HUES48 (cell line): ENCODE measurements at regions not wholly inside any gene's neighbourhood (a gene's known extent, or its start where the extent isn't known, plus 50 kb on each side); places are given as distances from the start of the nearest gene placed in this dataset.

Experiments
- H3K27ac ChIP-seq: one replicate; pipeline ENCODE4 v1.7.0; 2013; ENCODE audit warnings: low read depth, low read length, inconsistent platforms
- H3K27me3 ChIP-seq: 2 replicates; pipeline ENCODE4 v1.6.1; 2013; ENCODE audit warnings: mild to moderate bottlenecking, low read length; ENCODE audit not compliant: control insufficient read depth, insufficient read depth
- H3K36me3 ChIP-seq: 2 replicates; pipeline ENCODE4 v1.6.1; 2013; ENCODE audit warnings: low read length; ENCODE audit not compliant: control insufficient read depth, insufficient read depth
- H3K4me1 ChIP-seq: 2 replicates; pipeline ENCODE4 v1.6.1; 2013; ENCODE audit warnings: mild to moderate bottlenecking, low read length; ENCODE audit not compliant: control insufficient read depth, insufficient read depth
- H3K4me3 ChIP-seq: 2 replicates; pipeline ENCODE4 v1.5.1; 2013; ENCODE audit warnings: mild to moderate bottlenecking, low read depth, low read length
- H3K9ac ChIP-seq: 2 replicates; pipeline ENCODE4 v1.6.1; 2013; ENCODE audit warnings: mild to moderate bottlenecking, low read depth, low read length, moderate library complexity
- H3K9me3 ChIP-seq: 2 replicates; pipeline ENCODE4 v1.6.1; 2013; ENCODE audit warnings: low read length; ENCODE audit not compliant: control insufficient read depth, insufficient read depth

GRCh38 chr6:27088068-27088467, 159.4 kb upstream of the PRSS16 start:
- H3K27ac ChIP-seq: no peak overlapping the region
- H3K9me3 ChIP-seq: no peaks in the 10 kb centered on the region
- H3K36me3 ChIP-seq: no peaks in the 10 kb centered on the region
- no peaks in the 10 kb centered on the region for H3K4me1 ChIP-seq
- H3K9ac ChIP-seq: no peak overlapping the region
- H3K27me3 ChIP-seq: no peaks in the 10 kb centered on the region; the same call in 1 of the 2 replicates
- H3K4me3 ChIP-seq: no peak overlapping the region

- no peak overlapping the region for H3K27ac ChIP-seq
- no peaks in the 10 kb centered on the region for H3K4me1 ChIP-seq
- H3K9me3 ChIP-seq: no peaks in the 10 kb centered on the region
- no peaks in the 10 kb centered on the region for H3K36me3 ChIP-seq
- H3K4me3 ChIP-seq: peak overlapping the region; percentile 67
- peaks cover 11% of the 10 kb centered on the region for H3K27me3 ChIP-seq
- 0 out of 2 replicates have a peak overlapping the region, but pooled peaks have one; percentile 9 for H3K9ac ChIP-seq
These were observed 155.7 kb upstream of the PRSS16 start for GRCh38 chr6:27091661-27092315.

- H3K4me3 ChIP-seq: peak overlapping the region; percentile 67
- H3K27ac ChIP-seq: no peak overlapping the region
- H3K27me3 ChIP-seq: peaks cover 11% of the 10 kb centered on the region
- H3K9me3 ChIP-seq: no peaks in the 10 kb centered on the region
- no peaks in the 10 kb centered on the region for H3K36me3 ChIP-seq
- no peaks in the 10 kb centered on the region for H3K4me1 ChIP-seq
- H3K9ac ChIP-seq: 0 out of 2 replicates have a peak overlapping the region, but pooled peaks have one; percentile 9
These were observed 155.2 kb upstream of the PRSS16 start for GRCh38 chr6:27092316-27092692.

DNA sequence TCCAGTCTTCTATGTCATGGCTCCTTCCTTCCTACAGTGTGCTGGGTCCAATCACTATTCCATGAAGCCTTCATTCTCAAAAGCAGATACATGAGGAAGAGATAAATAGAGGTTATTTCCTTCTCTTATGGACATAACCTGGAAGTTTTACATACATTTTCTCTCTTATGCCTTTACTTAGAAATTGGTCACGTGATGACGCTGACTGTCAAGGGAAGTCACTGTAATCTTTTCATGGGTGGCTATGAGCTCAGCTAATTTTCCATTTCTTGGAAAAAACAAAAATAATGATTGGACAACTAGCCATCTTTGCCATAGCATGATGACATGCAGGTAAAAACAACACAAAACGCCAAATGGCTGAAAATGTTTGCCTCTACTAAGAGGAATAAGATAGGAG, 151.6 kb upstream of the PRSS16 start:
- H3K4me1 ChIP-seq: no peaks in the 10 kb centered on the region
- H3K4me3 ChIP-seq: peak overlapping the region; percentile 82
- peaks cover 11% of the 10 kb centered on the region for H3K27me3 ChIP-seq
- no peak overlapping the region for H3K27ac ChIP-seq
- no peak overlapping the region for H3K9ac ChIP-seq
- no peaks in the 10 kb centered on the region for H3K36me3 ChIP-seq
- H3K9me3 ChIP-seq: no peaks in the 10 kb centered on the region

DNA sequence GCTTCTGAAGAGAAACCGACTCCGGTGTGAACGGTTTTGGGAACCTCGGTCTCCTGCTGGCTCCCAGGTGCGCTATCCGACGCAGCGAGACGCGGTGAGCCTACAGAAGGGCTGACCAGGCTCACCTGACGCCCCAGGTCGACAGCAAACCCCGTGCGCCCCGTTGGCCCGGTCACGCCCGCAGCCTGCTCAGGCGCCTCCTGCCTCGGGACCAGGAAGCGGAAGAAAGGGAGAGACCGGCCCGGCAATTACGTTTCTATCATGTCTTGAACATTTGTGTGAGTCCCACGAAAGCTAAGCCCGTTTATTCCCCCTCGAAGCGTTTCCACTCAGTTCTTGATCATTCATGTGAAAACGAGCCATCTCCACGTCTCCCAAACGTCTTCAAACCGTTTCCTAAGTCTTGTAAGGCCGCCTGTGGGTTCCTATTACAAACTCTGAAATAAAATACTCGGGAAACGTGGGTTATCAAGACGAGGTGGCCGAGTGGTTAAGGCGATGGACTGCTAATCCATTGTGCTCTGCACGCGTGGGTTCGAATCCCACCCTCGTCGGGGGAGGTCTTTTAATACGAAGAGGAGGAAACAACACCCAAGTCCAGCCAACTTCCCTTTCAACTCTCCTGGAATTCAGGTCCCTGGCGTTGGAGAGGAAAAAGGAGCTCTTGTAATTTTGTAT, 150.5 kb upstream of the PRSS16 start:
- Histone ChIP-seq H3K4me3 (peak overlapping the region; percentile 82), H3K9ac (peak overlapping the region; percentile 22; the same call in 1 of the 2 replicates), H3K27me3 (peaks cover 11% of the 10 kb centered on the region), H3K4me1 (no peaks in the 10 kb centered on the region), H3K27ac (no peak overlapping the region), H3K36me3 (no peaks in the 10 kb centered on the region), H3K9me3 (no peaks in the 10 kb centered on the region)

GRCh38 chr6:27098956-27099355, 148.5 kb upstream of the PRSS16 start:
- peaks cover 11% of the 10 kb centered on the region; the same call in 1 of the 2 replicates for H3K27me3 ChIP-seq
- H3K4me1 ChIP-seq: no peaks in the 10 kb centered on the region
- H3K27ac ChIP-seq: no peak overlapping the region
- no peak overlapping the region for H3K4me3 ChIP-seq
- H3K36me3 ChIP-seq: no peaks in the 10 kb centered on the region
- no peaks in the 10 kb centered on the region for H3K9me3 ChIP-seq
- H3K9ac ChIP-seq: no peak overlapping the region

DNA sequence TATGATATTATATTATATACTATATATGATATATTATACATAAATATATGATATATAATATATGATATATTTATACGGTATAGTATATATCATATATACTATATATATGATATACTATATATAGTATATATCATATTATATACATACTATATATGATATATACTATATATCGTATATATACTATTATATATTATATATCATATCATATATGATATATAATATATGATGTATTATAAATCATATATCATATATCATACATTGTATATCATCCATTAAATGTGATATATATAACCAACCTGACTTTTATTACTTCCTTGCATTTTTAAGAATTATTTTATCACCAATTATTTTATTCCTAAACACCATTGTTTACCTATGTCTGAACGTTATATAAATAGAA, 146.6 kb upstream of the PRSS16 start:
- Histone ChIP-seq H3K4me3 (no peak overlapping the region), H3K9me3 (no peaks in the 10 kb centered on the region), H3K27me3 (peaks cover 6% of the 10 kb centered on the region; the same call in 1 of the 2 replicates)

DNA sequence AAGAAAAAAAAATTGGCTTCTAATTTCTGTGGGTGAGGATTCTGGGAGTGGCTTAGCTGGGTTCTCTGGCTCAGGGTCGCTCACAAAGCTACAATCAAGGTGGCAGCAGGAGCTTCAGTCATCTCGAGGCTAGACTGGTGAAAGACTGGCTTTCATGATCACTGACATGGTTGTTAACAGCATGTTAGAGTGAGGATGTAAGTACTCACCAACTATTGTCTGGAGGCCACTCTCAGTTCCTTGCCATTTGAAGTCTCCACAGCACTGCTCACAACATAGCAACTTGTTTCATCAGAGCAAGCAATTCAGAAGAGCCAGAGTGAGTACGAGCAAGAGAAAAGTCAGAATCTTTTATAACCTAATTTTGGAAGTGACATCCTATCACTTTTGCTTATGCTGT, 145.7 kb upstream of the PRSS16 start:
- Histone ChIP-seq H3K36me3 (no peaks in the 10 kb centered on the region), H3K9me3 (no peaks in the 10 kb centered on the region), H3K4me1 (no peaks in the 10 kb centered on the region), H3K9ac (no peak overlapping the region), H3K27me3 (no peaks in the 10 kb centered on the region), H3K4me3 (no peak overlapping the region), H3K27ac (no peak overlapping the region)

More for the DNA sequence above, 146.6 kb upstream of the PRSS16 start:
- no peaks in the 10 kb centered on the region for H3K4me1 ChIP-seq
- H3K27ac ChIP-seq: no peak overlapping the region
- no peaks in the 10 kb centered on the region for H3K36me3 ChIP-seq
- no peak overlapping the region for H3K9ac ChIP-seq

DNA sequence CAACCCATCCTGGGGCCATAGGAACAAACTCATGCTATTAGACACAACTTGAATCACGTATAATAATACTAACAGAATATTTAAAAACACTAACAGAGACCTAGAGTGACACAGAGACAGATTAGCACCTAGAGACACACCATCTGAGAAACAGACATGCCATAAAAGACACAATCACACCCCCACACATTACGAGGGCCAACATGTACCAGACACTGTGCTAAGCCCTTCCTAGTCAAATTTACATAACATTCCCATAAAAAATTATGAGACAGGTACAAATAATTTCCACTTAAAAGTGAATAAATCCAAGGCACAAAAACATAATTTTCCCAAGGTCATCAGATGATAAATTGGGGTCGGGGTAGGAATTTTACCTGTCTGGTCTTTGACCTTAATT, 141.1 kb upstream of the PRSS16 start:
- Histone ChIP-seq H3K36me3 (no peaks in the 10 kb centered on the region), H3K9me3 (peaks cover 9% of the 10 kb centered on the region), H3K4me3 (no peak overlapping the region), H3K4me1 (no peaks in the 10 kb centered on the region), H3K27ac (no peak overlapping the region), H3K27me3 (no peaks in the 10 kb centered on the region), H3K9ac (no peak overlapping the region)

- no peaks in the 10 kb centered on the region for H3K4me1 ChIP-seq
- no peak overlapping the region for H3K4me3 ChIP-seq
- H3K9ac ChIP-seq: no peak overlapping the region
- H3K27me3 ChIP-seq: no peaks in the 10 kb centered on the region
- peaks cover 32% of the 10 kb centered on the region for H3K9me3 ChIP-seq
- no peak overlapping the region for H3K27ac ChIP-seq
- H3K36me3 ChIP-seq: no peaks in the 10 kb centered on the region
These were observed 135.8 kb upstream of the PRSS16 start for GRCh38 chr6:27111743-27112142.

- Histone ChIP-seq H3K9ac (no peak overlapping the region), H3K9me3 (peaks cover 32% of the 10 kb centered on the region), H3K4me1 (no peaks in the 10 kb centered on the region), H3K27me3 (no peaks in the 10 kb centered on the region), H3K36me3 (no peaks in the 10 kb centered on the region), H3K4me3 (no peak overlapping the region), H3K27ac (no peak overlapping the region)
These were observed 134.5 kb upstream of the PRSS16 start for GRCh38 chr6:27112974-27113373.
